Esophagus squamous epithelium (tissue), 4 donors: ENCODE measurements at regions not wholly inside any gene's neighbourhood (a gene's known extent, or its start where the extent isn't known, plus 50 kb on each side); places are given as distances from the start of the nearest gene placed in this dataset.

ENCODE experiments used
- CTCF ChIP-seq, 6 experiments: fragments of 450-650 bp in 4 of 6; fragments of 200-600 bp in 2 of 6; sonication (generic) in 2 of 6; IDR thresholded peaks; one replicate each; pipeline ENCODE4 v1.5.1; 2016 to 2019; ENCODE audit warnings: antibody characterized with exemption in 6 of 6, mild to moderate bottlenecking in 4 of 6, moderate library complexity in 4 of 6
- POLR2A ChIP-seq, 4 donors: fragments of 450-650 bp; IDR thresholded peaks; one replicate each; pipeline ENCODE4 v1.6.1; 2017; ENCODE audit warnings: antibody characterized with exemption in 4 of 4, mild to moderate bottlenecking in 4 of 4, moderate library complexity in 3 of 4

- TF ChIP-seq CTCF (IDR thresholded peaks at IDR 0.05) (no peak), POLR2A (IDR thresholded peaks at IDR 0.05) (no peak)
Measured at GRCh38 chr4:98775672-98776071, 117.3 kb upstream of the TSPAN5 start.
